Fibroblast of villous mesenchyme (primary cell): ENCODE measurements at regions not wholly inside any gene's neighbourhood (a gene's known extent, or its start where the extent isn't known, plus 50 kb on each side); places are given as distances from the start of the nearest gene placed in this dataset.

Source experiments
- DNase-seq: peaks from one replicate; pipeline ENCODE4 v3.0.0-alpha.2; 2010; ENCODE audit warnings: low read depth
- H3K4me3 ChIP-seq: 2 replicates; pipeline ENCODE4 v1.5.1; 2011; ENCODE audit warnings: low read depth, mild to moderate bottlenecking, low read length
- CTCF ChIP-seq: IDR thresholded peaks from 2 replicates; pipeline ENCODE4 v1.5.1; 2012; ENCODE audit warnings: low read depth, mild to moderate bottlenecking, low read length; ENCODE audit not compliant: insufficient read depth

GRCh38 chr21:25133939-25134338 lies 473.3 kb downstream of the MRPL39 start:
- no peak for TF ChIP-seq CTCF
- DNase-seq, result no peak
- H3K4me3 ChIP-seq, result no peak overlapping the region

- DNase-seq, result no peak
- no peak overlapping the region for H3K4me3 ChIP-seq
- no peak for TF ChIP-seq CTCF
These were observed 479.5 kb downstream of the MRPL39 start for GRCh38 chr21:25127811-25128210.

DNA sequence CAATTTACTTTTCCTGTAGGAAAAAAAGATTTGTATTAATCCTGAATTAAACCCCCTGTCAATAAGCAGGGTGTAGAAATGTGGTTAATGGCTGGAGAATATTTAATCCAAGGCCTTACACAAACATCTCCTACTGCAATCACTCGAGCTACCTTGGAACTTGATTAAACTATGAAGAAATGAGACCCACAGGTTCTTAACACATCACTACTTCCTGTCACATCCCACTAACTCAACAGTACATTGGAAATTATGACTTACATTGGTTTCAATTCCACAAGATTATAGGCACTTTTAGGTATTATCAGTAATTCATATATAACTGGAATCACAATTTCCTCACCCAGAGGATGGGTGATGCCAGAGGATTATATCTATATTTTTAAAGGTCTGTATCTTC lies 480.3 kb downstream of the MRPL39 start:
- no peak for DNase-seq
- TF ChIP-seq CTCF, result no peak
- no peak overlapping the region for H3K4me3 ChIP-seq

- H3K4me3 ChIP-seq, result no peak overlapping the region
- TF ChIP-seq CTCF, result no peak
- no peak for DNase-seq
These were observed 480.7 kb downstream of the MRPL39 start for GRCh38 chr21:25126564-25126963.

GRCh38 chr21:25118648-25119047 lies 488.6 kb downstream of the MRPL39 start:
- DNase-seq, result no peak
- H3K4me3 ChIP-seq, result no peak overlapping the region
- TF ChIP-seq CTCF, result no peak

DNA sequence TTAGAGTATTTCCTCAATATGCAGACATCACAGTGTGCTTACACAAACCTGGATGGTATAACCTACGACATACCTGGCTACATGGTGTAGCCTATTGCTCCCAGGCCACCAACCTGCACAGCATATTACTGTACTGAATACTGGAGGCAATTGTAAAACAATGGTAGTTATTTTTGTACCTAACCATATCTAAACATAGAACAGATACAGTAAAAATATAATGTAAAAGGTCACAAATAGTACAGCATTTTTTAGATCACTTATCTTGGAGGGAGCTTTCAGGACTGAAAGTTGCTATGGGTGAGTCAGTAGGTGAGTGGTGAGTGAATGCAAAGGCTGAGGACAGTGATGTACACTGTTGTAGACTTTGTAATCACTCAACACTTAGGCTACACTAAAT lies 492.3 kb downstream of the MRPL39 start:
- H3K4me3 ChIP-seq, result no peak overlapping the region
- no peak for DNase-seq
- no peak for TF ChIP-seq CTCF

- no peak overlapping the region for H3K4me3 ChIP-seq
- no peak for TF ChIP-seq CTCF
- peak; percentile 4 for DNase-seq
These were observed 499.6 kb downstream of the MRPL39 start for GRCh38 chr21:25107708-25108107.
